ENCODE measurements at regions not wholly inside any gene's neighbourhood (a gene's known extent, or its start where the extent isn't known, plus 50 kb on each side); places are given as distances from the start of the nearest gene placed in this dataset.

- TF ChIP-seq CTCF (IDR thresholded peaks at IDR 0.05): no peak
- TF ChIP-seq POLR2AphosphoS5 (IDR thresholded peaks at IDR 0.05; ENCODE audit: low read depth, low read length): no peak
- no peak for TF ChIP-seq REST (IDR thresholded peaks at IDR 0.05; ENCODE audit: insufficient read depth in 1 of 2, low read depth in 2 of 2, low read length in 1 of 2)
These were observed 316.8 kb upstream of the CHRM2 start for GRCh38 chr7:136551618-136552017.

Data from Panc1 (cell line).